SKM-1 (cell line): ENCODE measurements at regions not wholly inside any gene's neighbourhood (a gene's known extent, or its start where the extent isn't known, plus 50 kb on each side); places are given as distances from the start of the nearest gene placed in this dataset.
A peak's percentile ranks its signal among the peaks of the same experiment; 100 is the strongest.
"Not testable (repeated sequence)": the region's sequence is repeated elsewhere in the genome, so short reads cannot be mapped to it uniquely, and the experiment has no call there.

Experiments used
- DNase-seq: peaks from one replicate; lab custom pipeline; 2025; ENCODE audit not compliant: unreplicated experiment; lab: John Stamatoyannopoulos, UW

DNA sequence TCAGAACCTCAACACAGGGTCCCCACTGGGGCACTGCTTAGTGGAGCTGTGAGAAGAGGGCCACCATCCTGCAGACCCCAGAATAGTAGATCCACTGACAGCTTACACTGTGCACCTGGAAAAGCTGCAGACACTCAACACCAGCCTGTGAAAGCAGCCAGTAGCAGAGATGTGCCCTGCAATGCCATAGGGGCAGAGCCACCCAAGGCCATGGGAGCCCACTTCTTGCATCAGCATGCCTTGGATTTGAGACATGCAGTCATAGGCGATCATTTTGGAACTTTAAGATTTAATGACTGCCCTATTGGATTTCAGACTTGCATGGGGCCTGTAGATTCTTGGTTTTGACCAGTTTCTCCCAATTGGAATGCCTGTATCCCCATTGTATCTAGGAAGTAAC is 1962.1 kb upstream of the PRR20A start:
- DNase-seq, result not testable (repeated sequence)

DNA sequence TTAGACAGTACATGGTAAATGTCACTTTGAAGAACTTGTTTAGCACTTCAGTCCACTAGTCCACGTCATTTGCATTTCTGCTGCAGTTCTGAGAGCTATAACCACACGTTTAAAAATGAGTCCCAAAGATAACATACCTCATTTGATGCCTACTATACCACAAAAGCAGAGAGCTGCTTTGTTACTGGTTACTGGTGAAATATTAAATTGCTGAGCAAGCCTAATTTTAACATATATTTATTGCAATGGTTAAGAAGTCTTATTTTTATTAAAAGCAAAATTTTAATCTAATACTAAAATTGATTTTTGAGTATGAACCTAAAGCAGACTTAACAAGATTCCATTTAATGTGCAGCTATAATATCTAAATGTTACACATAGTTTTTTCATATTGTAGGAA is 1949.7 kb upstream of the PRR20A start:
- DNase-seq, result no peak

GRCh38 chr13:55199134-55199533 is 1941.6 kb upstream of the PRR20A start:
- no peak for DNase-seq

DNA sequence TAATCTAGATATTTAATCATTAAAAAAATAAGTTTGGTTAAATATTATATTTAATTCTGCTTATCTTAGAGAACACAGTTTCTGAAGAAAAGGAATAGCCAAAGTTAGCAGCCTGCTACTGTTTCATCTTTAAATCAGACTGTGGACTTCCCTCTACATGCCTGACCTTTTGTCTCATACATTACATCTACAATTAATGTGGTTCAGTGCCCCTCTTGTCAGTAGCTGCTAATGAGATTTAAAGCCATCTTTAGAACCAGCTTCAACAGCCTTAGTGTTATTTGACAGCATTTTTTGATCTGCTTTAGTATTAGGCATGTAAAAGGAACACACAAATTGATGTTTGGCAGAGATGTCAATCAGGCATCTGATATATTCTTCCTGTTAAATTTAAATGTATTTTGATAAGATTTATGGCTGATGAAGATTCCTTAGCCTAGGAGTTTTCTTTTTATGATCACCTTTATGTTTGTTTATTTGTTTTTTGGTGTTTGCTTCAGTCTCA is 1925.8 kb upstream of the PRR20A start:
- no peak for DNase-seq

DNA sequence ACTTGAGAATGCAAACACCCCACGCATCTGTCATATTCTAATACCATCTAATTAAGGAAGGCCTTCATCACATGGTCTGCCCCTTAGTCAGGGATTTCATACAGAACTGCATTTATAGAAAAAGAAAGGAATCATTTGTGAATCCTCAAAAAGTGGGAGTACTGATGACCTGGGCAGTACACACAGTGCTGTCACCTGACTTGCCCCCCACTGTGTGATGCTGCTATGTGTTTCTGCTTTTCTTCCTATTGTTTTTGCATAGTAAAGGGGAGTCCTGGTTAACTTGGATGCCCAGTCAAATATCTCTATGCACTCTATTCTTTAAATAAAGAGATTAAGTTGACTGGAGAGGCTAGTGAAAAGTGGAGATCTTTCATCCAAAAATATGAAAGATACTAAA is 1921.2 kb upstream of the PRR20A start:
- no peak for DNase-seq

GRCh38 chr13:55229906-55230569 is 1910.7 kb upstream of the PRR20A start:
- DNase-seq, result no peak

DNA sequence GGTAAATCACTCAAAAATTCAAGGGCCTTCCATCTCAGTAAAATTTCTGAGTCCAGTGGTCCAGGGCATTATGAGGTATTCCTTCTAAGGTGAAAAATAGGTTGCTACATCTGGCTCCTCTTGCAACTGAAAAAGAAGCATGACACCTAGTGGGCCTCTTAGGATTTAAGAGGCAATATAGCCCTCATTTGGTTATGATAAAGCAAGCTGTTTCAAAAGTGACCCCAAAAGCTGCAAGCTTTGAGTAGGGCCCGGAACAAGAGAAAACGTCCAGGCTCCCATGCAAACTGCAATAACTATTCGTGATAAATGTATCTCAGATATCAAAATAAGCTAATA is 1910.2 kb upstream of the PRR20A start:
- no peak for DNase-seq

DNA sequence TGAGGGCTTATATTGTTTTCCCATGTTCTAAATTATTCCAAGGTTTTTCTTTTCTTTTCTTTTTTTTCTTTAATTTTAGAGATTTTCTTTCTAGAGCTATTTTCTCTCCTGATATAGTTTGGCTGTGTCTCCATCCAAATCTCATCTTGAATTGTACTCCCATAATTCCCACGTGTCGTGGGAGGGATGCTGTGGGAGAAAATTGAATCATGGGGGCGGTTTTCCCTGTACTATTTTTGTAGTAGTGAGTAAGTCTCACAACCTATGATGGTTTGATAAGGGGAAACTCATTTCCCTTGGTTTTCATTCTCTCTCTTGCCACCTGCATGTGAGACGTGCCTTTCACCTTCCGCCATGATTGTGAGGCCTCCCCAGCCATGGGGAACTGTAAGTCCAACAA is 1906.4 kb upstream of the PRR20A start:
- no peak for DNase-seq

DNA sequence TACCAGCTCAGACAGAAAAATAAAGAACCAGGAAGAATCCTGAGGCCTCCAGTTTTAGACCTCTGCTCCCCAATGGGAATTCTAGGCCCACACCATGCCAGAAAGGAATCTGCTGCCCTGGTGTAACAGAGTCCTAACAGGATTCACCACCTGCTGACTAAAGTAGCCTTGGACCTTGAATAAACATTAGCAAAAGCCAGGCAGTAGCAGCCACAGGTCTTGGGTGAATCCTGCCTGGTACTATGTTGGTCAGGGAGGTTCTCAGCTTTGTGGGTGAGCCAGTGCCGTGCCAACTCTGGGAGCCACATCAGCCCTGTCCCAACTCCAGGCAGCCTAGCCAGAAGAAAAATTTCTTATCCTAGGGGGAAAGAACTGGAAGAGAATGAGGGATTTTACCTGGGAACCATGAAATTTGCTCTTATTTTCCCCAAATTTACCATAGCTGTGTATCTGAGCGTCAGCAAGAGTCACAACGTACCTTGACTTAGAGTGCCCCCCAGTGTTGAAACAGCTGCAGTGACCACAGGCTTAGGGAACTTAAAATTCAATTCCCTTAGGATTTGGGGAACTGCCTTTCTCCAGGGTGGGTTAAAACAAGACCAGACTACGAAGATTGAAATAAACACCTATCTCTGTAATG is 1895.6 kb upstream of the PRR20A start:
- peak; percentile 9 for DNase-seq

DNA sequence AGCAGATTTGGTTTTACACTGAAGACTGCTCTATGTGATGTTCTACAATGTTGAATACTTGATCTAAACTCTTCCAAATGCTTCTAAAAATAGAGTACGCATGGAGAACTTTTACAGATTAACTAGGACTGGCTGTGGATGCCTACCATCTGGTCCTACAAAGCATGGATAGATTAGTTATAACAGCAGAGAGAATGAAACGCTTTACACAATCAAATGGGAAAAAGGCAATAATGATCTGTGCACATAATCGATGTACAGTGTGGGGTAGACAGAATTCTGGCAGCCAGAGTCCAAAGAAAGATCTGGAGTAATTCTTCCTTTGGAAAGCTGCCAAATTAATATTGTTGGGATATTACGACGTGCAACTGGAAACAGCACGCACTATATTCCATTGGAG is 1885.5 kb upstream of the PRR20A start:
- no peak for DNase-seq

DNA sequence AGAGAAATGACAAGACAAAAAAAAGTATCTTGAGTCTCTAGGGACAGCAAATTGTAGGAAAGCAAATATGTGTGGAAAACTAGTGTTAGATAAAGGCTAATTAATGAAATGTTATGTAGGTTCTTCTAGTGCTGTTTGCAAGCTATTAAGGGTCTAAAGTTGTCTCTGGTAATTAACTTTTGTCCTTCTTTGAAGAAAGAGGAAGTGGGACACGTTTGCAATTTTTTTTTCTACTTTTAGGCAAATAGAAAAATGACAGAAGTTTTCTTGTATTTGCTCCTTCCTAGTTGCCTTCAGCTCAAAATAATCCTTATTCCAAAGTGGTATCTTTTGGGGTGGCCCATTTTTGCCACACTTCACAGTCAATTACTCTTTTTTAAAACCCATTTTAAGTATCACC is 1877.7 kb upstream of the PRR20A start:
- peak; percentile 18 for DNase-seq

DNA sequence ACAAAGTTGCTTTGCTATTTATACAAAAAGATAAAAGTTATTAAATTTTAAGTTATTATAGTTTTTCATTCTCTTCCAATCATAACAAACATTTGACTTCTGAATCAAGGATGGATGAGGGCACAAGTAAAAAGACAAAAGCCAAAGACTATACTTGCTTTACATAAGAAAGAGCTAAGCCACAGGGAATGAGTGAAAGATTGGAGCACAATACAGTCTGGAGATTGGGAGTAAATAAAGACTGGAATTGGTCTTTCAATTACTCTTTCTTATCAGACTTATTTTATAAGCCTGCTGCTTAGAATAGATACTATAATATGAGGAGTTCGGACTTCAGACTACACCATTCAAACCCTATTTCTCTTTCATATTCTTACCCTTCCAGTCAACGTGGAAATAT is 1874.1 kb upstream of the PRR20A start:
- DNase-seq, result no peak

- DNase-seq, result no peak
Observed at GRCh38 chr13:55298201-55298600, 1842.5 kb upstream of the PRR20A start.

DNA sequence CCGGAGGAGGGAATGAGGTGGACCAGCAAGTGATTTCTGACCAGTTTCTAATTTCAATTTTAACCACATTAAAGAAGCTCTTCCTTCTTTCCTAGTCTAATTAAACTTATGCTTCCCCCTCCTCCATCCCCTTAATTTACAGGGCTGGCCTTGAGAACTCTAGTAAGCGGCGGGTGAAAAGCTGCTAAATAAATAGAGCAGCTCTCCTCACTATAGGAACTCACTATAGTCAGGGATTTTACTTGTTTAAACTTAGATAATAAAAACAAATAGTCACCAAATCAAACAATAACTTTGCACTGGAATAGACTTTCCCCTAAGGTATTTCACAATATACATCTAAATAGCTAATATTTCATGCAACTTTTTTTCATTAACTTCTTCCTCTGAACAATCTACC is 1838.2 kb upstream of the PRR20A start:
- no peak for DNase-seq

DNA sequence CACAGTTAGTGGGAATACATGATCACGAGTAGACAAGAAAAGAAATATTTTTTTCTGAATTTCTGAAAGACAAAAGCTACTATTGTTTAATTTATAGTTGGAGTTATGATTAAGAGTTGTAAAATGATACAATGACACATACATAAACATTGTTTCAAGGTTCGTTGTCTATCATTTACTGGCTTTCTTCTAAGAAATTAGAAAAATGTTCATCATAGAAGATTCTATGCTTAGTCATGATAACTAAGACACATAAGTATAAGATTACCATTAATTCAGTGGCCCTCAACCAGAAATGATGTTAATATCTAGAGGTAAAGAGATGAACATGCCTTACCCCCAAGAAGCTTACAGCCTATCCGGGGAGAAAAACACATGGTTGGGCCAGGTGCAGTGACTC is 1832.8 kb upstream of the PRR20A start:
- no peak for DNase-seq

DNA sequence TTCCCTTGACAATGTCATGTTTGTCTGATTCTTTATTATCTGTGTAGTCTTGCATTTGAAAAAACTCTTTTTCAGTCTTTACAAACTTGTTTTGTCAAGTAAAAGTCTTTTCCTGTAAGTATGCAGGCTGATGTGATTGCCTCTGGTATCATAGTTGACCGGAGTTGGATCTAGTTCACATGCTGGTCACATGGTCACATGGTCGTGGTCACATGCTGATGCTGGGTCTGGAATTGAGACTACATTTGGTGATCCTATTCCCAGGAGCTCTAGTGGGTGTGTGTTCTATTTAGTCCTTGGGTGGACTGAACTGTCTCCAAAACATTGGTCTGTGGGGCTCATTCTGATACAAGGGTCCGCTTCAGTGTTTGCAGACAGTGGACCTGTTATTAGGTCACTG is 1798.8 kb upstream of the PRR20A start:
- DNase-seq, result no peak

DNA sequence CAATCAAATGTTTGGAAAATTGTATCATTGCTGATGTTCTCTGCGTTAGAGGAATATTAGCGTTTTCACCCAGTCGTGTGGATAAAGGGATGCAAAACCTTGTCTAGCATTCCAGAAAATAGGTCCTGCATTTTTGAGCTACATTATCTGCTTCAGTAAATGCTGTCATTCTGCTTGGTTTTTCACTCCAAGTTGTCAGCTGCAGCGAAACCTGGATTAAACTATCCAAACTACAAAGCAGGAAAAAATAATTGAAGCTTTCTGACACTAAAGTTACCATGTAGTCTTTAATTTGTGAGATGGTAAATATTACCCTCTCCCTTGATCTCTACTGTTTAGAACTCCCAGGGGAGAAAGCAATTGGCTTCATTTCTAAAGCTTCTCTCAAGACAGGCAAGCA is 1795.5 kb upstream of the PRR20A start:
- no peak for DNase-seq

DNA sequence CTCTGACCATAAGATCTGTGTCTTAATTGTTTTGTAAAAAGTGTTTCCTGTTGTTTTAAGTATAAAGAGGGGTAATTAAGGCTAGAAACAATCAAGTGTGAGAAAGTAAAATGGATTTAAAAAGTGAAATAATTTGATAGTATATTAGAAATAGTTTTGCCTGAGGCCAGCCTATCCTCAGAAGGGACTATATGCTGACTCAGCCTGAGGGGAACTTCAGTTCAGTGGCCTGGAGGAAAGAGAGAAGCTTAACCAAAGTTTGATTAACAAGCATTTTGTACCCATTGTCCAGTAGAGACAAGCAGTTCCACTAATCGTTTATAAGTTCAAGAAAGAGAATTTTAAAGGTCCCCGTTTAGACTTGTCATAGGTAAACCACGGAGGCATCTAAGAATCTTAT is 1793.2 kb upstream of the PRR20A start:
- no peak for DNase-seq

DNA sequence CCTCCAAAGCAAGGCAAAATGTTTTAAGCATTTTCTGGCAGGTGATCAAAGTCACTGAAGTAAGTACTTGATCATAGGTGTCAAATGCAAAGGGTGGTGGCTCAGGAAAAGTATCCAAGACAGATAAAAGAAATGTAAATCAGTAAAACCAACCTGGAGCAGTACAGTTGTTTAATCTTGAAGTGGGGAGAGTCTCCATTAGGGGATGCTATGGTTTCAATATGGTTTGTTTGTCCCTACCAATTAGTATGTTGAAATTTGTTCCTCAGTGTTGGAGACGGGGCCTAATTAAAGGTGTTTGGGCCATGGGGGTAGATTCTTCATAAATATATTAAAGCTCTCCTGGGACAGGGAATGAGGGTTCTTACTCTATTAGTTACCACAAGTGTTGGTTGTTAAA is 1781.7 kb upstream of the PRR20A start:
- DNase-seq, result no peak

DNA sequence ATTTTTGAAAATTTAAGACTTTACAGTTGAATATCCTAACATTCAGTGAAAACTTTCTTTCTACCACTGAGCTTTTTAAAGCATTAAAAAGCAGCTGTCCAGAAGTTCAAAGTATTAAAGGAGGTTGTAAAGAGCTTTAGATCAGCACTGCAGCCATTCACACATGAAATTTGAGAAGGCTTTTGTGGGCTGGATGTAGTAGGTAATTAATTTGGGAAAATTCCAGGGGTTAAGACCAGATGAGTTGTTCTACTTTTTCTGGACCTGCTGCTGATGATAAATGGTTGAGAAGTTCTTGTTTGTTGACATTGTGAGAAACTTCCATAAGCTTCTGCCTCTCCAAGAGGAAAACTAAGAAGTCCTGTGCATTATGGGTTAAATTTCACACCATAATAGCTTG is 1779.6 kb upstream of the PRR20A start:
- DNase-seq, result no peak

DNA sequence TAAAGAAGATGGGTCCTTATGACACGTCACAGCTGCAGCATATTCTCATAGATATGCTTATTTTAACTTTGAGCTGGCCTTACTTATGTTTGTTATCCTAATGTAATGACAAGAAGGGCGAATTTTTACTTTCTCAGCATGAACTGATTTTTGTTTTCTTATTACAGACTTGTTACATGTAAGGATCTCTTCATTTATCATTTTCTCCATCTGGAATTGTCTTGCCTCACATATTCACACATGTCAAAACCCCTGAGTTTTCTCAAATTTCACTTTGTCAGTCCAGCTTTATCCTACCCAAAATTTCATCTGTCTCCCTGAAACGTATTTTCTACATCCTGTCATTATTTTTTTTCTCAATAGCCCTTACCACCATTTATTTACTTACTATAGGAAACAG is 1774.0 kb upstream of the PRR20A start:
- no peak for DNase-seq

DNA sequence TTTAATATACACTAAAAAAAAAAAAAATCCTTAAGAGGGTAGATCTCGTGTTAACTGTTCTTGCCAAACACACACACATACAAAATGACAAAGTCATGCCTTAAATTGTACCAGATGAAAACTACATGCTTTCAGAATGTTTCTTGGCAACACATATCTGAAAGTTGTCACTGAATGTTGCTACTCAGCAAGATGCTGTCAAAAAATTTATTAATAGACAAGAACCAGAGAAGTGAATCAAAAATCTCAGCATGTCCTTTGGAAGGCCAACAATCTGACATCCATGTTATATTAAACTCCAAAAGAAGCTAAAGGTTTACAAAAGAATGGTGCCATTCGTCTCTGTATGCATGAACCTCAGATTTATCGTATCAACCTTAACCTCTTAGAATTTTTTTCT is 1746.2 kb upstream of the PRR20A start:
- DNase-seq, result no peak

DNA sequence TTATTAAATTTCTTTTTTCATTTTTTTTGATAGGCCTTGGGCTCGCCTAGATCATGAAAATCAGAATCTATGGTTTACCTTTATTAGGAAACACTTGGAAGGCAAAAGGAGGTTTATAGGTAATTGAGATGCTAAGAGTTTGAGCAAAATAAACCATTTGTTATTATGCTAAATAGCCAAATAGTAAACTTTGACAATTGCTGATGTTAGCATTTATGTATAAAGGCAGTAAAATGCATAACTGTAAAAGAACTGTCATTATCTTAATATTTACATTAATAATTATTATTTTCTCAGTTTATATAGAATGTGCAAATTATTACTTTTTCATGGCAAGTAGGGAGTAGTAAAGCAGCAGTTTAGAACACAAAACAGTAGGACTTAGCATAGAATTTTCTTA is 1737.8 kb upstream of the PRR20A start:
- no peak for DNase-seq
